H9 (cell line): ENCODE measurements at regions not wholly inside any gene's neighbourhood (a gene's known extent, or its start where the extent isn't known, plus 50 kb on each side); places are given as distances from the start of the nearest gene placed in this dataset.

Experiments used
- DNase-seq: peaks from one replicate; pipeline ENCODE4 v3.0.0-alpha.2; 2017
- H2AFZ ChIP-seq: one replicate; pipeline ENCODE4 v1.6.1; 2013; ENCODE audit warnings: mild to moderate bottlenecking, low read length, control low read depth, moderate library complexity
- H2AK5ac ChIP-seq: 2 replicates; pipeline ENCODE4 v1.6.1; 2013; ENCODE audit warnings: low read length, control low read depth, mixed read lengths; ENCODE audit not compliant: insufficient read length
- H2BK120ac ChIP-seq: one replicate; pipeline ENCODE4 v1.6.1; 2013; ENCODE audit warnings: low read depth, mild to moderate bottlenecking, low read length, control low read depth, inconsistent platforms; ENCODE audit not compliant: poor library complexity, severe bottlenecking
- H2BK12ac ChIP-seq: 2 replicates; pipeline ENCODE4 v1.6.1; 2013; ENCODE audit warnings: low read length, control low read depth, mixed read lengths, low read depth; ENCODE audit not compliant: insufficient read length
- H2BK15ac ChIP-seq: 2 replicates; pipeline ENCODE4 v1.6.1; 2013; ENCODE audit warnings: low read depth, low read length, control low read depth
- H2BK20ac ChIP-seq: one replicate; pipeline ENCODE4 v1.6.1; 2013; ENCODE audit warnings: low read depth, mild to moderate bottlenecking, low read length, control low read depth, inconsistent platforms; ENCODE audit not compliant: poor library complexity, severe bottlenecking
- H2BK5ac ChIP-seq: 2 replicates; pipeline ENCODE4 v1.6.1; 2013; ENCODE audit warnings: low read length, control low read depth, mixed read lengths; ENCODE audit not compliant: insufficient read length
- H3K14ac ChIP-seq: 2 replicates; pipeline ENCODE4 v1.6.1; 2013; ENCODE audit warnings: low read length, control low read depth; ENCODE audit not compliant: insufficient read depth
- H3K18ac ChIP-seq: 2 replicates; pipeline ENCODE4 v1.6.1; 2013; ENCODE audit warnings: low read depth, mild to moderate bottlenecking, mixed read lengths, low read length, control low read depth; ENCODE audit not compliant: insufficient read length
- H3K23ac ChIP-seq: 2 replicates; pipeline ENCODE4 v1.6.1; 2013; ENCODE audit warnings: low read length, control low read depth, mixed read lengths, low read depth; ENCODE audit not compliant: insufficient read length
- H3K23me2 ChIP-seq: 2 replicates; pipeline ENCODE4 v1.6.1; 2013; ENCODE audit warnings: low read depth, mild to moderate bottlenecking, mixed read lengths, low read length, control low read depth; ENCODE audit not compliant: insufficient read length, poor library complexity, severe bottlenecking
- H3K27ac ChIP-seq: 2 replicates; pipeline ENCODE4 v1.5.1; 2013; ENCODE audit warnings: low read length, control low read depth, mixed read lengths, low read depth; ENCODE audit not compliant: insufficient read length
- H3K27me3 ChIP-seq: 2 replicates; pipeline ENCODE4 v1.6.1; 2013; ENCODE audit warnings: low read length, control low read depth, inconsistent platforms; ENCODE audit not compliant: insufficient read depth
- H3K4ac ChIP-seq: 2 replicates; pipeline ENCODE4 v1.6.1; 2013; ENCODE audit warnings: low read depth, mild to moderate bottlenecking, control low read depth, inconsistent platforms, low read length, moderate library complexity
- H3K4me1 ChIP-seq: 2 replicates; pipeline ENCODE4 v1.6.1; 2013; ENCODE audit warnings: low read length, control low read depth, inconsistent platforms; ENCODE audit not compliant: insufficient read depth
- H3K4me2 ChIP-seq: 2 replicates; pipeline ENCODE4 v1.6.1; 2013; ENCODE audit warnings: low read length, control low read depth, mixed read lengths; ENCODE audit not compliant: insufficient read length, insufficient read depth
- H3K56ac ChIP-seq: 2 replicates; pipeline ENCODE4 v1.6.1; 2013; ENCODE audit warnings: low read depth, mild to moderate bottlenecking, mixed read lengths, low read length, control low read depth; ENCODE audit not compliant: insufficient read length
- H3K79me1 ChIP-seq: 2 replicates; pipeline ENCODE4 v1.6.1; 2013; ENCODE audit warnings: low read depth, mild to moderate bottlenecking, moderate library complexity, low read length, control low read depth, inconsistent platforms; ENCODE audit not compliant: insufficient read depth, poor library complexity, severe bottlenecking
- H3K79me2 ChIP-seq: 2 replicates; pipeline ENCODE4 v1.6.1; 2013; ENCODE audit warnings: low read length, control low read depth, inconsistent platforms; ENCODE audit not compliant: insufficient read depth
- H3K9ac ChIP-seq: 2 replicates; pipeline ENCODE4 v1.6.1; 2013; ENCODE audit warnings: low read length, control low read depth, mixed read lengths; ENCODE audit not compliant: insufficient read length; ENCODE audit errors: extremely low read depth
- H3K9me3 ChIP-seq: one replicate; pipeline ENCODE4 v1.6.1; 2013; ENCODE audit warnings: low read depth, low read length, inconsistent platforms; ENCODE audit not compliant: control insufficient read depth
- H3T11ph ChIP-seq: one replicate; pipeline ENCODE4 v1.6.1; 2013; ENCODE audit warnings: mild to moderate bottlenecking, low read length, control low read depth, inconsistent platforms
- H4K20me1 ChIP-seq: one replicate; pipeline ENCODE4 v1.6.1; 2013; ENCODE audit not compliant: control insufficient read depth, insufficient read length, insufficient read depth
- H4K5ac ChIP-seq: 2 replicates; pipeline ENCODE4 v1.6.1; 2013; ENCODE audit warnings: low read depth, mild to moderate bottlenecking, mixed read lengths, low read length, control low read depth; ENCODE audit not compliant: insufficient read length
- H4K8ac ChIP-seq: replicated peaks from 2 replicates; pipeline ENCODE4 v1.6.1; 2013; ENCODE audit warnings: low read length, control low read depth, mixed read lengths, low read depth; ENCODE audit not compliant: insufficient read length
- H4K91ac ChIP-seq: 2 replicates; pipeline ENCODE4 v1.6.1; 2013; ENCODE audit warnings: low read depth, mild to moderate bottlenecking, moderate library complexity, mixed read lengths, low read length, control low read depth; ENCODE audit not compliant: insufficient read length
- H3K27ac Mint-ChIP-seq, 3 experiments: 2 replicates in 2 of 3; 3 replicates in 1 of 3; pipeline ENCODE4 v1.8.0; 2020 to 2021; ENCODE audit warnings: mixed read lengths in 3 of 3, mild to moderate bottlenecking in 1 of 3, moderate library complexity in 1 of 3
- H3K27me3 Mint-ChIP-seq: 2 replicates; pipeline ENCODE4 v1.8.0; 2021; ENCODE audit warnings: low read depth, mild to moderate bottlenecking, moderate library complexity, mixed read lengths
- H3K36me3 Mint-ChIP-seq, 3 experiments: 2 replicates in 2 of 3; 3 replicates in 1 of 3; pipeline ENCODE4 v1.8.0; 2020 to 2021; ENCODE audit warnings: low read depth in 3 of 3, mixed read lengths in 3 of 3; ENCODE audit not compliant: insufficient read depth in 1 of 3
- H3K4me1 Mint-ChIP-seq, 2 experiments: 2 replicates each; pipeline ENCODE4 v1.8.0; 2020; ENCODE audit warnings: mixed read lengths in 2 of 2
- H3K4me3 Mint-ChIP-seq, 2 experiments: 2 replicates in 1 of 2; 3 replicates in 1 of 2; pipeline ENCODE4 v1.8.0; 2020 to 2021; ENCODE audit warnings: mild to moderate bottlenecking in 2 of 2, mixed read lengths in 2 of 2, moderate library complexity in 1 of 2
- H3K9me3 Mint-ChIP-seq, 2 experiments: 2 replicates in 1 of 2; 3 replicates in 1 of 2; pipeline ENCODE4 v1.8.0; 2020; ENCODE audit warnings: mild to moderate bottlenecking in 2 of 2, mixed read lengths in 2 of 2, moderate library complexity in 1 of 2
- WGBS: extraction: QIAGEN DNeasy Blood & Tissue Kit; methylation state at CpG from one replicate; pipeline ENCODE4 v1.1.7; 2013; ENCODE audit warnings: missing lambda C conversion rate, low lambda C conversion rate, mixed read lengths; ENCODE audit not compliant: insufficient read length; ENCODE audit errors: extremely low coverage; 5-methylcytosine and 5-hydroxymethylcytosine counted together
- TF ChIP-seq, protein P1 (sequence below): fragments of 200-600 bp; sonication (generic); conservative IDR thresholded peaks from 3 replicates; pipeline ENCODE4 v1.8.0; 2021; ENCODE audit warnings: antibody characterized with exemption, mild to moderate bottlenecking

DNA sequence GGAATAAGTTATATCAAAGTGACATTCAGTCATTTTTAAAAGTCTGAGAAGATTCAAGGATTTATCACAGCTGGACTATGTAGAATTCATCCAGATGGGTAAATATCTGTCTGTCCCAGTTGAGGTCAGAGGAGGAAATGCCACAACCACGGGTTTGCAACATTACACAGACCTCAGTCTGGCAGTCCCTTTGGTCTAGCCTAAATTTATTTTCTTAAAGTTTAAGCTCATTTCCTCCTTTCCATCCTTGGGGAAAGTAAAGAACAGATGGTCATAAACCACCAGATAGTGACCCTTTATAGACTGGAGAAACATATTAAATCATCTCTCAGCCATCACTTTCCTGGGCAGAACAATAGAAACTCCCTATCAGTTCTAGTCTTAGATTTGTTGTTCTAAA lies 238.4 kb upstream of the DDI1 start:
- Histone ChIP-seq H4K8ac (no peak overlapping the region), H3K79me2 (no peaks in the 10 kb centered on the region), H2AFZ (no peak overlapping the region), H3K4me2 (no peak overlapping the region), H3K79me1 (no peaks in the 10 kb centered on the region), H3K4me1 (peaks cover 8% of the 10 kb centered on the region; the same call in 1 of the 2 replicates), H3K9me3 (no peaks in the 10 kb centered on the region), H2AK5ac (no peak overlapping the region), H2BK5ac (no peak overlapping the region), H3K18ac (no peak overlapping the region), H3K14ac (no peak overlapping the region), H2BK12ac (no peak overlapping the region), H2BK20ac (no peak overlapping the region), H3K9ac (no peak overlapping the region), H4K20me1 (no peaks in the 10 kb centered on the region), H2BK15ac (no peak overlapping the region), H2BK120ac (no peak overlapping the region), H3T11ph (no peak overlapping the region), H3K23me2 (no peaks in the 10 kb centered on the region), H3K27me3 (no peaks in the 10 kb centered on the region), H3K4ac (no peak overlapping the region), H4K91ac (no peak overlapping the region), H3K27ac (no peak overlapping the region), H3K56ac (no peak overlapping the region), H4K5ac (no peak overlapping the region), H3K23ac (no peak overlapping the region)
- Mint-ChIP-seq H3K27me3 (no peaks in the 10 kb centered on the region), H3K27ac (no peak overlapping the region), H3K4me3 (no peak overlapping the region), H3K36me3 (no peaks in the 10 kb centered on the region), H3K9me3 (no peaks in the 10 kb centered on the region), H3K4me1 (peaks cover 11 to 12% of the 10 kb centered on the region in 2 experiments)
- no peak for DNase-seq
- TF ChIP-seq, protein P1, sequence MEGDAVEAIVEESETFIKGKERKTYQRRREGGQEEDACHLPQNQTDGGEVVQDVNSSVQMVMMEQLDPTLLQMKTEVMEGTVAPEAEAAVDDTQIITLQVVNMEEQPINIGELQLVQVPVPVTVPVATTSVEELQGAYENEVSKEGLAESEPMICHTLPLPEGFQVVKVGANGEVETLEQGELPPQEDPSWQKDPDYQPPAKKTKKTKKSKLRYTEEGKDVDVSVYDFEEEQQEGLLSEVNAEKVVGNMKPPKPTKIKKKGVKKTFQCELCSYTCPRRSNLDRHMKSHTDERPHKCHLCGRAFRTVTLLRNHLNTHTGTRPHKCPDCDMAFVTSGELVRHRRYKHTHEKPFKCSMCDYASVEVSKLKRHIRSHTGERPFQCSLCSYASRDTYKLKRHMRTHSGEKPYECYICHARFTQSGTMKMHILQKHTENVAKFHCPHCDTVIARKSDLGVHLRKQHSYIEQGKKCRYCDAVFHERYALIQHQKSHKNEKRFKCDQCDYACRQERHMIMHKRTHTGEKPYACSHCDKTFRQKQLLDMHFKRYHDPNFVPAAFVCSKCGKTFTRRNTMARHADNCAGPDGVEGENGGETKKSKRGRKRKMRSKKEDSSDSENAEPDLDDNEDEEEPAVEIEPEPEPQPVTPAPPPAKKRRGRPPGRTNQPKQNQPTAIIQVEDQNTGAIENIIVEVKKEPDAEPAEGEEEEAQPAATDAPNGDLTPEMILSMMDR, result no peak
- WGBS, result no CpG with 5 or more reads among the region's 1 CpG
